KOPT-K1 (cell line): ENCODE measurements at regions not wholly inside any gene's neighbourhood (a gene's known extent, or its start where the extent isn't known, plus 50 kb on each side); places are given as distances from the start of the nearest gene placed in this dataset.
"Not testable (repeated sequence)": the region's sequence is repeated elsewhere in the genome, so short reads cannot be mapped to it uniquely, and the experiment has no call there.

Source experiments
- H3K27ac ChIP-seq: fragments of 200-600 bp; sonication (generic); 2 replicates; pipeline ENCODE4 v1.5.1; 2016; ENCODE audit warnings: antibody characterized with exemption, mild to moderate bottlenecking, low read depth, low read length; ENCODE audit not compliant: poor library complexity, severe bottlenecking
- H3K36me3 ChIP-seq: fragments of 200-600 bp; sonication (generic); 2 replicates; pipeline ENCODE4 v1.5.1; 2017; ENCODE audit warnings: antibody characterized with exemption, mild to moderate bottlenecking, low read length, moderate library complexity; ENCODE audit not compliant: insufficient read depth
- H3K9me3 ChIP-seq: fragments of 200-600 bp; sonication (generic); 2 replicates; pipeline ENCODE4 v1.5.1; 2017; ENCODE audit warnings: antibody characterized with exemption, low read length, mild to moderate bottlenecking; ENCODE audit not compliant: insufficient read depth, poor library complexity, severe bottlenecking

DNA sequence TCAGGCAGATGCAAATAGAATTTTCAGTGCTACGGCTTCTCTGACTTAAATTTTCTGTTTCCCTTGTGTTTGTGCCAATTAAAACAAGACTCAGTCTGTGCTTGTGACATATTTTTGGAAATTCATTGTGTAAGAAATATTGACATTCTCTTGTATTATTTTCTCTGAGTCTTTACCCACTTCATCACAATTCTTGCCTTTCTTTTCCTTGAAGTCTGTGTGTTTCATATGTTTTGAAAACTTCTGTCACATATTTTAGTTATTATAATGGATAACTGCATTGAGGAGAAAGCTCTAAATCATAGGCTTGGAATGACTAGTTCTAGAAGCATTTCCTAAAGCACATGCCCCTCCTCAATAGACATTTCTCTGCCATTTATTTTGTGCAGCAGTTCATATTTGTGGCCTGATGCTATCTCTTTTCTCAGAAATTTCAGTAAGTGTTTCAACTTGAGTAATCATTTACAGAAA lies 206.6 kb downstream of the PALM2AKAP2 start:
- Histone ChIP-seq H3K27ac (no peak overlapping the region), H3K9me3 (peaks cover 8% of the 10 kb centered on the region), H3K36me3 (no peaks in the 10 kb centered on the region)

DNA sequence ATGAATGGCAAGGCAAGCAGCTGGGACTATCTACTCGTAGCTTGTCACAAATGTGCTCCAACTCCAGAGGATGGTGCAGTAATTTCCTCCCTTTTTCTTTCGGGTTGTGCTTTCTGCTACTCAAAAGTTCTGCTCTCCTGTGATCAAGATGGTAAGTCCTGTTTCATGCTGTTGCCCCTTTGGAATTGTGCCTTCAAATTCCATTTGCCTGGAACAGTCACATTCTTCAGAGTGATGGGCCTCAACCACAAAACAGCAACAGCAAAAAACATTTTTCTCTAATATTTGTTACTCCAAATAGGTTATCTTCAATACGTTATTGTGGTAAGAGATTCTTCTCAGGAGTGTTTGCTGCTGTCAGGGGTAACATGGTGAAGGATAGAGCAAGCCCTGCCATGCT lies 209.3 kb downstream of the PALM2AKAP2 start:
- Histone ChIP-seq H3K9me3 (peaks cover 8% of the 10 kb centered on the region), H3K36me3 (no peaks in the 10 kb centered on the region), H3K27ac (no peak overlapping the region)

DNA sequence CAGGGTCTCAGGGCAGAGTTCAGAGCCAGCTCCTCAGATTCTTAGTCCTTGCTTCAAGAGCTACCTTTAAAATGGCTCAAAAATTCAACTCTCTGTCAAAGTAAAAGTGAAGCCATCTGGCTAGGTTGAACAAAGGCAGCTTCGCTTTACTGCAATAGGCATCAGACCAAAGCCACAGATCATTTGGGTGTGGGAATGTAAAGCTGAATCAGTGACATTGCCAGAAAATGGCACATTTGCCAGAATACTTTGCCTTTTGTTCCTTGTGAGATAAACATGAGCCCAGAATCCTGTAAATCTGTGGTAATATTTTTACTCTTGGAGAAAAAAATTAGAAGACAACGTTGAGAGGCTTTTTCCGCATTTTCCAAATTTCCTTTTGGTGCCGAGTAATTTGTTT lies 210.5 kb downstream of the PALM2AKAP2 start:
- no peak overlapping the region for H3K27ac ChIP-seq

DNA sequence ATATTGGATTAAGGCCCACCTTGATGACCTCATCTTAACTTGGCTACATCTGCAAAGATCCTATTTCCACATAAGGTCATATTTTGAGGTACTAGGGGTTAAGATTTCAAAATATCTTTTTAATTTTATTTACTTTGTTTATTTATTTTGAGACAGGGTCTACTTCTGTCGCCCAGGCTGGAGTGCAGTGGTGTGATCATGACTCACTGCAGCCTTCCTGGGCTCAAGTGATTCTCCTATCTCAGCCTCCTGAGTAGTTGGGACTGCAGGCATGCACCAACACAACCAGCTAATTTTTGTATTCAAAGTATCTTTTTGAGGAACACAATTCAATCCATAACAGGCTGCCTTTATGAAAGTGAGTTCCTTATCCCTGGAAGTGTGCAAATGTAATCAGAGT lies 212.3 kb downstream of the PALM2AKAP2 start:
- H3K9me3 ChIP-seq = peaks cover 16% of the 10 kb centered on the region
- no peaks in the 10 kb centered on the region for H3K36me3 ChIP-seq
- H3K27ac ChIP-seq = no peak overlapping the region

More for the DNA sequence above, 210.5 kb downstream of the PALM2AKAP2 start:
- H3K36me3 ChIP-seq = no peaks in the 10 kb centered on the region
- H3K9me3 ChIP-seq = peaks cover 14% of the 10 kb centered on the region

DNA sequence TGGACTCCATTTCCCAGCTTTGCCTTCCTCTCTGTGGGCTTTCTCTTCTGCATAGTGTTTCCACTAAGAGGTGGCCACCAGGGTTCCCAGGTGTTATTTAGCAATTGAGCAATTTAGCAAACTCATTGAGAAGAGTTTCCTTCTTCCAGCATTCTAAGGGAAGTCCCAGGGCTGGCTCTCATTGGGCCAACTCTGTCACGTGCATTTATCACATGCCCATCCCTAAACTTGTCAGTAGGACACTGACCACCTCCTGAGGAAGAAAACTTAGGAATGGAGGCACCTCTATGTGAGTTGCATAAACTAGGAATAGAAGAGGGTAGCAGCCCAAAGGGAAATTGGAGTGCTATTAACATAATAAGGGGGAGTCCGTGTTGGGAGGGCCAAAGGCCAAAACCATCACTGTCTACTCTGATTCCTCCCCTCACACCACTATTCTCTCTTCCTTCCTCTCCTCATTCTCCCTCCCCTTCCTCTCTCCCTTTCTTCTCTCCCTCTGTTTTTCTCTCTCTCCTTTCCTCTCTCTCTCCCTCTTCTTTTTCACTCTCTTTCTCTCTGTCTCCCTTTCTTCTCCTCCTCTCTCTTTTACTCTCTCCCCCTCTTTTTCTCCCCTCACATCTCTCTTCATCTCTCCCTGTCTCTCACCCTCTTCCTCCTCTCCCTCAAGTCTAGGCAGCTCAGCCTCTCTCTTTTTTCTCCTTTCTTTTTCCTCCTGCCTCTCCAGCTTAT lies 213.4 kb downstream of the PALM2AKAP2 start:
- H3K9me3 ChIP-seq = peaks cover 8% of the 10 kb centered on the region
- H3K27ac ChIP-seq = no peak overlapping the region
- no peaks in the 10 kb centered on the region for H3K36me3 ChIP-seq

DNA sequence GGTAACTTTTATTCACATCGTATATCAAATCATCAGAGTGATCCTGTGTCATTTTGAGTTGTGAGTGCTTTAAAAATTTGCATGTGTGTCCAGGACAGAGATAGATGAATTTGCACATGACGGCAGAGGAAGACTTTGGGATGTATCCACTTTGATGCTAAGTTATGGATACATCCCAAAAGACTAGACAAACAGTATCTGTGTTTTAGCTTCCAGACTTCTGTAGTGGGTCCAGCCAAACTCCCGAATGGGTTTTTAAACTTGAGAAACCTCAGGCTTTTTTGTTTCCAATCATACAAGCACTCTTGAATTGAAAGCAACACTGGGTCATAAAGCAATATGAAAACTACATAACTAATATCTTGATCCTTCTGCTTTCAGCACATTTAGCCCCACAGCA lies 213.8 kb downstream of the C9orf152 start:
- no peaks in the 10 kb centered on the region for H3K36me3 ChIP-seq
- peaks cover 8% of the 10 kb centered on the region for H3K9me3 ChIP-seq
- no peak overlapping the region for H3K27ac ChIP-seq

DNA sequence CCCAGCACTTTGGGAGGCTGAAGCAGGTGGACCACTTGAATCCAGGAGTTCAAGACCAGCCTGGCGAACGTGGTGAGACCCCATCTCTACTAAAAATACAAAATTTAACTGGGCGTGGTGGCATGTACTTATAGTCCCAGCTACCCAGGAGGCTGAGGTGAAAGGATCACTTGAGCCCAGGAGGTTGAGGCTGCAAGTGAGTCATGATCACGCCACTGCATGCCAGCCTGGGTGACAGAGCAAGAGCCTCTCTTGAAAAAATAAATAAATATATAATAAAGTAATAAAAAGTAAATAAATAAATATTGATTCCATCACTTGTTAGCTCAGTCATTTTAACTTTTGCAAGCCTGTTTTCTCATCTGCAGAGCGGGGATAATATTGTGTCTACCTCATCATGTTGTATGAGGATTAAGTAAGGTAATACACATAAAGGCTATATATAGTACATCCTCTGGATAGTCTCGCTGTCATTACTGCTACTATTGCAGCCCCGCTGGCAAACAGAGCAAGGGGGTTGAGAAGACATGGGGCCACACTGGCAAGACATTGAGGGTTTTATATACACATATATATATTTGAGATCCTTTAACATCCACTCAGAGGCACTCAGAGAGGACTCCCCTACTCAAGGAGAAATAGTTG lies 210.9 kb downstream of the C9orf152 start:
- H3K9me3 ChIP-seq = peaks cover 8% of the 10 kb centered on the region

DNA sequence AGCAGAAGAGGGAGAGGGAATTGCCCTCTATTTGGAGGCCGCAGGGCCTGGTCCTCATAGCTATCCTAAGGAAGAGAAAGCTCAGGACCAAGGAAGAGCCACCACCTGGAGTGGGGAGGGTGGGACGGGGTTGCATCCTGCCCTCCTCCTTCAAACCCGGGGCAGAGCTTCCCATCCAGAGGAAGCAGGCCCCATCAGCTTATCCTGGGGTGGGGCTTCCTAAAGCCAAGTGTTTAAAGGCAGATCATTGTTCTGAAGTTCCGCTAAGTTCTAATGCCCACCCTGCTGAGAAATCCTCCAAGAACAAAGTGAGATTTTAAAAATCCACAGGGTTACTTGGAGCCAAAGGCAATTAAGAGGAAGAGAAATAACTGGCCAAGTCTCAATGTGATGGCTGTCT lies 210.3 kb downstream of the C9orf152 start:
- H3K9me3 ChIP-seq = peaks cover 8% of the 10 kb centered on the region
- H3K36me3 ChIP-seq = no peaks in the 10 kb centered on the region

More for the DNA sequence above, 210.9 kb downstream of the C9orf152 start:
- H3K27ac ChIP-seq = no peak overlapping the region
- no peaks in the 10 kb centered on the region for H3K36me3 ChIP-seq

DNA sequence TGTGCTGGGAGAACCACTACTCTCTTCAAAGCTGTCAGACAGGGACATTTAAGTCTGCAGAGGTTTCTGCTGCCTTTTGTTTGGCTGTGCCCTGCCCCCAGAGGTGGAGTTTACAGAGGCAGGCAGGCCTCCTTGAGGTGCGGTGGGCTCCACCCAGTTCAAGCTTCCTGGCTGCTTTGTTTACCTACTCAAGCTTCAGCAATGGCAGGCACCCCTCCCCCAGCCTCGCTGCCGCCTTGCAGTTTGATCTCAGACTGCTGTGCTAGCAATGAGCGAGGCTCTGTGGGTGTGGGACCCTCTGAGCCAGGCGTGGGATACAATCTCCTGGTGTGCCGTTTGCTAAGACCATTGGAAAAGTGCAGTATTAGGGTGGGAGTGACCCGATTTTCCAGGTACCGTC lies 202.4 kb downstream of the C9orf152 start:
- H3K27ac ChIP-seq = peak overlapping the region; percentile 55
- H3K9me3 ChIP-seq, H3K36me3 ChIP-seq: not testable (repeated sequence)

More for the DNA sequence above, 210.3 kb downstream of the C9orf152 start:
- H3K27ac ChIP-seq = no peak overlapping the region

DNA sequence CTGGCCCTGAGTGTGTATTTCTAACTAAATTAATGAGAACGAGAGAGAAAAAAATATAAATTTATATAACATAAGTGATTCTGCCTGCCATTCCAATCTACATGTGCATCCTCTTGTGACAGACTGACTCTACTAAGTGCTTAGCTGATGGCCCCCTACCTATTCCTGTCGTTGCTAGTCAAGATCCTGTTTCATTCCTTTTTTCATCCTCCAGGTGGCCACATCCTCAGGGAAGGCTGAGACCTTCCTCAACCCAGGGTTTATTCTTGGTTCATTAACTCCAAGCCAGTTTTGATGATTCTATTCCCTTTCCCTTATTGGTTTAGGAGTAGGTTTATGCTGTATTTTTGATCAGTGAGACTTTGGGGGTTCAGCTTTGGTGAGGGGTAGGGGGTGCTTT lies 201.3 kb downstream of the C9orf152 start:
- Histone ChIP-seq H3K36me3 (no peaks in the 10 kb centered on the region), H3K27ac (no peak overlapping the region), H3K9me3 (no peaks in the 10 kb centered on the region)

DNA sequence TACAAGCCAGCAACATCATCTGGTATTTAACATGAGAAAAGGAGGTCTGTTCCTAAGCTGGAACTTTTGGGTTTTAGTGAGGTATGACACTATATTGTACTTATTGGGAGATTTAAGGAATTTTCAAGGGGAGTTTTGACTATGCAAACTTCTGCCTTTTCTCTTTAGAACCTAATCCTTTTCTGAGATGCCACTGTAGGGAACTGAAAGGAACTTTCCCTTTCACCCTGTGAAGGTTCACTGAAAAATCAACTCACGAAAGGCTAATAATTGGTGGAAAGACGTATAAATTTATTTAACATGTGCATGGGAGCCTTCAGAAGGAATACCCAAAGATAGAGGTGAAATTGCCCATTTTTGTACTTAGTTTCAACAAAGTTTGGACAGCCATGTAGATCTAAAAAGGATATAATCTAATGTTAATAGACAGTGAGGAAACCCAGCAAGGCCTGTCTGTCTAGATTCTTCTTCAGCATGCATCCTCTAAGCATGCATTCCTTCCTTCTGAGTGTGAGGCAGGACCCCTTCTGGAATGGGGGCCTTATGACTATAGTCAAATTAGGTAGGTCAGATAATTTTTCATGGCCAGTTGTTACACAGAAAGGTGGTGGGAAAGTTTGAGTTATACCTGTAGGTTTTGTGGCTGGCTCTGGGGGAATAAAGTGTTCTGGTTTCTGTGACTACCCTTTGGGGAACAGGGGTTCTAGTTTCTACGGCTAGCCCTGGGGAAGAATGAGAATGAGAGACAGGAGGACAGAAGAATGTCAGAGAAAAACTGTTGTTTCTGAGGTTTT lies 200.3 kb downstream of the C9orf152 start:
- Histone ChIP-seq H3K27ac (no peak overlapping the region), H3K36me3 (no peaks in the 10 kb centered on the region), H3K9me3 (no peaks in the 10 kb centered on the region)

DNA sequence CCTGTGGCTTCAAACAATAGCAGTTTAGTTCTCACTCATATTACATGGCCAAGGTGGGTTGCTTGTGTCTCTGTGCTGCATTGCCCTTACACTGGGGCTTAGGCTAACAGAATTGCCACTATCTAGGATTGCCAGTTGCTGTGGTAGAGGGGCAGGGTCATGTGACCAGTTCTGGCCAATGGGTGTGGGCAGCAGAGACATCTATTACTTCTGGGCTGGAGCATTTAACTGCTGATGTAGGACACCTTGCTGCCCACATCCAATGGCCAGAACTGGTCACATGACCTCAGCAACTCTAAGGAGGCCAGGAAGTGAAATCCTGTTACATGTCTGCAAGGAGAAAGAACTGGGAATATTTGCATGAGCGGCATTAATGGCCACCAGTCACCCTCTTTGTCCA lies 199.3 kb downstream of the C9orf152 start:
- Histone ChIP-seq H3K36me3 (no peaks in the 10 kb centered on the region), H3K9me3 (no peaks in the 10 kb centered on the region), H3K27ac (no peak overlapping the region)

DNA sequence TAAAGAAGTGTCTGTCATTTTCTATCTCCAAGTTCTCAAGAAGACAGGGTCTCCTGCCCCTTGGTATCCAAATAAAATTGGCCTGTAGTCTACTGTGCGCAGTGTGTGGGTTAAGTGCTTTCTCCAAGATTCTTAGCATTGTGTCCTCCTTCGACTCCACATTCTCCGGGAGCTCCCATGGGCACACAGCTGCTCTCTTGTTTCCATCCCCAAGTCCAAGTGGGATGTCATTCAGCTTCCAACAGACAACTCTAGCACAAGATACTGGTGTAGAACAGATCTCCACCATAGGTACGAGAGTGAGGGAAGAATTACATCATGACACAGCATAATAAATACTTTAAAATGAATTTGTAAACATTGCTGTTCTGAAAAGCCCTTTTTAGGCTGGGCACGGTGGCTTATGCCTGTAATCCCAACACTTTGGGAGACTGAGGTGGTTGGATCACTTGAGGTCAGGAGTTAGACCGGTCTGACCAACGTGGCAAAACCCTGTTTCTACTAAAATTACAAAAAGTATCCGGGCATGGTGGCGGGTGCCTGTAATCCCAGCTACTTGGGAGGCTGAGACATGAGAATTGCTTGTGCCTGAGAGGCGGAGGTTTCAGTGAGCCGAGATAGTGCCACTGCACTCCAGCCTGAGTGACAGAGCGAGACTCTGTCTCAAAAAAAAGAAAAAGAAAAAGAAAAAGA lies 196.2 kb downstream of the C9orf152 start:
- Histone ChIP-seq H3K9me3 (no peaks in the 10 kb centered on the region), H3K36me3 (no peaks in the 10 kb centered on the region), H3K27ac (no peak overlapping the region)

DNA sequence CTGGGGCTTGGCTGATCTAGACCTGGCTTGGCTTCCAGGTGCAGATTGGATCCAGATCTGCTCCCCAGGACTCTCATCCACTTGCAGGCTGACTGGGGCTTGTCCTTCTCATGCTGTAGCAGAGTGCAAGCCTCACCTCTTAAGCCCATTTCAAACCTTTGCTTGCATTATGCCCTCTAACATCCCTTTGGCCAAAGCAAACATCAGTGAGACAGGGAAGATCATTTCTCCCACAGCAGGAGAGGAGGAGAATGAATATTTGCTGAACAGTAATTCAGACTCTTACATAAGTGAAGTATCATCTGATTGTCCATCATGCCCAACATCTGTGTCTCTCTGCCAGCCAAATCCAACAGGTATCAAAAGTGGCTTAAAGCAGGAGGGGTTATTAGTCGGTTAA lies 194.9 kb downstream of the C9orf152 start:
- Histone ChIP-seq H3K36me3 (no peaks in the 10 kb centered on the region), H3K27ac (no peak overlapping the region), H3K9me3 (no peaks in the 10 kb centered on the region)

DNA sequence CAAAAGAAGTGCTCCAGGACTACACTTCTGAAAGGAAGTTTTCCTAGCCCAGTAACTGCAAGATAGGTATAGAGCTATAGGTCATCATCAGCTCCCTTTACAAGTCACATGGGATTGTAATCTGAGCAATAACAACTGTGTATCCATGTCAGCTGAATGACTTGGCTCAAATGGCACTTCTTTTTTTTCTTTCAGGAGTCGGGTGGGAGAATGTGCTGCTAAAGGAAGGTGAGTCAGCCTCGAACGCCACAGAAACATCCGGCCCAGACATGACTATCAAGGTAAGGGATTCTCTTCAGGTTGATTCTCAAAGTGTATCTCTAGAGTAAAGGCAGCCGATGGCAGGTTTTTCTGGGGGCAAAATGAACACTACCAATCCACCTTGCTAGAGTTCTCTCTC lies 192.2 kb downstream of the C9orf152 start:
- Histone ChIP-seq H3K36me3 (no peaks in the 10 kb centered on the region), H3K27ac (no peak overlapping the region)

More for the DNA sequence above, 192.2 kb downstream of the C9orf152 start:
- no peaks in the 10 kb centered on the region for H3K9me3 ChIP-seq
